H9 (cell line): ENCODE measurements at regions not wholly inside any gene's neighbourhood (a gene's known extent, or its start where the extent isn't known, plus 50 kb on each side); places are given as distances from the start of the nearest gene placed in this dataset.

ENCODE experiments used
- DNase-seq: peaks from one replicate; pipeline ENCODE4 v3.0.0-alpha.2; 2017
- H2AFZ ChIP-seq: one replicate; pipeline ENCODE4 v1.6.1; 2013; ENCODE audit warnings: mild to moderate bottlenecking, low read length, control low read depth, moderate library complexity
- H2AK5ac ChIP-seq: 2 replicates; pipeline ENCODE4 v1.6.1; 2013; ENCODE audit warnings: low read length, control low read depth, mixed read lengths; ENCODE audit not compliant: insufficient read length
- H2BK120ac ChIP-seq: one replicate; pipeline ENCODE4 v1.6.1; 2013; ENCODE audit warnings: low read depth, mild to moderate bottlenecking, low read length, control low read depth, inconsistent platforms; ENCODE audit not compliant: poor library complexity, severe bottlenecking
- H2BK12ac ChIP-seq: 2 replicates; pipeline ENCODE4 v1.6.1; 2013; ENCODE audit warnings: low read length, control low read depth, mixed read lengths, low read depth; ENCODE audit not compliant: insufficient read length
- H2BK15ac ChIP-seq: 2 replicates; pipeline ENCODE4 v1.6.1; 2013; ENCODE audit warnings: low read depth, low read length, control low read depth
- H2BK20ac ChIP-seq: one replicate; pipeline ENCODE4 v1.6.1; 2013; ENCODE audit warnings: low read depth, mild to moderate bottlenecking, low read length, control low read depth, inconsistent platforms; ENCODE audit not compliant: poor library complexity, severe bottlenecking
- H2BK5ac ChIP-seq: 2 replicates; pipeline ENCODE4 v1.6.1; 2013; ENCODE audit warnings: low read length, control low read depth, mixed read lengths; ENCODE audit not compliant: insufficient read length
- H3K14ac ChIP-seq: 2 replicates; pipeline ENCODE4 v1.6.1; 2013; ENCODE audit warnings: low read length, control low read depth; ENCODE audit not compliant: insufficient read depth
- H3K18ac ChIP-seq: 2 replicates; pipeline ENCODE4 v1.6.1; 2013; ENCODE audit warnings: low read depth, mild to moderate bottlenecking, mixed read lengths, low read length, control low read depth; ENCODE audit not compliant: insufficient read length
- H3K23ac ChIP-seq: 2 replicates; pipeline ENCODE4 v1.6.1; 2013; ENCODE audit warnings: low read length, control low read depth, mixed read lengths, low read depth; ENCODE audit not compliant: insufficient read length
- H3K23me2 ChIP-seq: 2 replicates; pipeline ENCODE4 v1.6.1; 2013; ENCODE audit warnings: low read depth, mild to moderate bottlenecking, mixed read lengths, low read length, control low read depth; ENCODE audit not compliant: insufficient read length, poor library complexity, severe bottlenecking
- H3K27ac ChIP-seq: 2 replicates; pipeline ENCODE4 v1.5.1; 2013; ENCODE audit warnings: low read length, control low read depth, mixed read lengths, low read depth; ENCODE audit not compliant: insufficient read length
- H3K27me3 ChIP-seq: 2 replicates; pipeline ENCODE4 v1.6.1; 2013; ENCODE audit warnings: low read length, control low read depth, inconsistent platforms; ENCODE audit not compliant: insufficient read depth
- H3K4ac ChIP-seq: 2 replicates; pipeline ENCODE4 v1.6.1; 2013; ENCODE audit warnings: low read depth, mild to moderate bottlenecking, control low read depth, inconsistent platforms, low read length, moderate library complexity
- H3K4me1 ChIP-seq: 2 replicates; pipeline ENCODE4 v1.6.1; 2013; ENCODE audit warnings: low read length, control low read depth, inconsistent platforms; ENCODE audit not compliant: insufficient read depth
- H3K4me2 ChIP-seq: 2 replicates; pipeline ENCODE4 v1.6.1; 2013; ENCODE audit warnings: low read length, control low read depth, mixed read lengths; ENCODE audit not compliant: insufficient read length, insufficient read depth
- H3K56ac ChIP-seq: 2 replicates; pipeline ENCODE4 v1.6.1; 2013; ENCODE audit warnings: low read depth, mild to moderate bottlenecking, mixed read lengths, low read length, control low read depth; ENCODE audit not compliant: insufficient read length
- H3K79me1 ChIP-seq: 2 replicates; pipeline ENCODE4 v1.6.1; 2013; ENCODE audit warnings: low read depth, mild to moderate bottlenecking, moderate library complexity, low read length, control low read depth, inconsistent platforms; ENCODE audit not compliant: insufficient read depth, poor library complexity, severe bottlenecking
- H3K79me2 ChIP-seq: 2 replicates; pipeline ENCODE4 v1.6.1; 2013; ENCODE audit warnings: low read length, control low read depth, inconsistent platforms; ENCODE audit not compliant: insufficient read depth
- H3K9ac ChIP-seq: 2 replicates; pipeline ENCODE4 v1.6.1; 2013; ENCODE audit warnings: low read length, control low read depth, mixed read lengths; ENCODE audit not compliant: insufficient read length; ENCODE audit errors: extremely low read depth
- H3K9me3 ChIP-seq: one replicate; pipeline ENCODE4 v1.6.1; 2013; ENCODE audit warnings: low read depth, low read length, inconsistent platforms; ENCODE audit not compliant: control insufficient read depth
- H3T11ph ChIP-seq: one replicate; pipeline ENCODE4 v1.6.1; 2013; ENCODE audit warnings: mild to moderate bottlenecking, low read length, control low read depth, inconsistent platforms
- H4K20me1 ChIP-seq: one replicate; pipeline ENCODE4 v1.6.1; 2013; ENCODE audit not compliant: control insufficient read depth, insufficient read length, insufficient read depth
- H4K5ac ChIP-seq: 2 replicates; pipeline ENCODE4 v1.6.1; 2013; ENCODE audit warnings: low read depth, mild to moderate bottlenecking, mixed read lengths, low read length, control low read depth; ENCODE audit not compliant: insufficient read length
- H4K8ac ChIP-seq: replicated peaks from 2 replicates; pipeline ENCODE4 v1.6.1; 2013; ENCODE audit warnings: low read length, control low read depth, mixed read lengths, low read depth; ENCODE audit not compliant: insufficient read length
- H4K91ac ChIP-seq: 2 replicates; pipeline ENCODE4 v1.6.1; 2013; ENCODE audit warnings: low read depth, mild to moderate bottlenecking, moderate library complexity, mixed read lengths, low read length, control low read depth; ENCODE audit not compliant: insufficient read length
- H3K27ac Mint-ChIP-seq, 3 experiments: 2 replicates in 2 of 3; 3 replicates in 1 of 3; pipeline ENCODE4 v1.8.0; 2020 to 2021; ENCODE audit warnings: mixed read lengths in 3 of 3, mild to moderate bottlenecking in 1 of 3, moderate library complexity in 1 of 3
- H3K27me3 Mint-ChIP-seq: 2 replicates; pipeline ENCODE4 v1.8.0; 2021; ENCODE audit warnings: low read depth, mild to moderate bottlenecking, moderate library complexity, mixed read lengths
- H3K36me3 Mint-ChIP-seq, 3 experiments: 2 replicates in 2 of 3; 3 replicates in 1 of 3; pipeline ENCODE4 v1.8.0; 2020 to 2021; ENCODE audit warnings: low read depth in 3 of 3, mixed read lengths in 3 of 3; ENCODE audit not compliant: insufficient read depth in 1 of 3
- H3K4me1 Mint-ChIP-seq, 2 experiments: 2 replicates each; pipeline ENCODE4 v1.8.0; 2020; ENCODE audit warnings: mixed read lengths in 2 of 2
- H3K4me3 Mint-ChIP-seq, 2 experiments: 2 replicates in 1 of 2; 3 replicates in 1 of 2; pipeline ENCODE4 v1.8.0; 2020 to 2021; ENCODE audit warnings: mild to moderate bottlenecking in 2 of 2, mixed read lengths in 2 of 2, moderate library complexity in 1 of 2
- H3K9me3 Mint-ChIP-seq, 2 experiments: 2 replicates in 1 of 2; 3 replicates in 1 of 2; pipeline ENCODE4 v1.8.0; 2020; ENCODE audit warnings: mild to moderate bottlenecking in 2 of 2, mixed read lengths in 2 of 2, moderate library complexity in 1 of 2
- WGBS: extraction: QIAGEN DNeasy Blood & Tissue Kit; methylation state at CpG from one replicate; pipeline ENCODE4 v1.1.7; 2013; ENCODE audit warnings: missing lambda C conversion rate, low lambda C conversion rate, mixed read lengths; ENCODE audit not compliant: insufficient read length; ENCODE audit errors: extremely low coverage; 5-methylcytosine and 5-hydroxymethylcytosine counted together
- TF ChIP-seq, protein P1 (sequence below): fragments of 200-600 bp; sonication (generic); conservative IDR thresholded peaks from 3 replicates; pipeline ENCODE4 v1.8.0; 2021; ENCODE audit warnings: antibody characterized with exemption, mild to moderate bottlenecking

GRCh38 chr16:72645538-72645937 lies 402.4 kb downstream of the ZFHX3 start:
- no peak overlapping the region for H2BK12ac ChIP-seq
- peaks cover 0 to 9% (median 7%) of the 10 kb centered on the region in 3 experiments; a peak in 4 of 7 replicates for H3K36me3 Mint-ChIP-seq
- peaks cover 19 to 24% of the 10 kb centered on the region in 2 experiments for H3K4me1 Mint-ChIP-seq
- no peaks in the 10 kb centered on the region for H3K27me3 ChIP-seq
- H3K9ac ChIP-seq: no peak overlapping the region
- peak overlapping the region; percentile 67 to 82 (median 71); a peak in 6 of 7 replicates for H3K27ac Mint-ChIP-seq
- DNase-seq: no peak
- TF ChIP-seq, protein P1, sequence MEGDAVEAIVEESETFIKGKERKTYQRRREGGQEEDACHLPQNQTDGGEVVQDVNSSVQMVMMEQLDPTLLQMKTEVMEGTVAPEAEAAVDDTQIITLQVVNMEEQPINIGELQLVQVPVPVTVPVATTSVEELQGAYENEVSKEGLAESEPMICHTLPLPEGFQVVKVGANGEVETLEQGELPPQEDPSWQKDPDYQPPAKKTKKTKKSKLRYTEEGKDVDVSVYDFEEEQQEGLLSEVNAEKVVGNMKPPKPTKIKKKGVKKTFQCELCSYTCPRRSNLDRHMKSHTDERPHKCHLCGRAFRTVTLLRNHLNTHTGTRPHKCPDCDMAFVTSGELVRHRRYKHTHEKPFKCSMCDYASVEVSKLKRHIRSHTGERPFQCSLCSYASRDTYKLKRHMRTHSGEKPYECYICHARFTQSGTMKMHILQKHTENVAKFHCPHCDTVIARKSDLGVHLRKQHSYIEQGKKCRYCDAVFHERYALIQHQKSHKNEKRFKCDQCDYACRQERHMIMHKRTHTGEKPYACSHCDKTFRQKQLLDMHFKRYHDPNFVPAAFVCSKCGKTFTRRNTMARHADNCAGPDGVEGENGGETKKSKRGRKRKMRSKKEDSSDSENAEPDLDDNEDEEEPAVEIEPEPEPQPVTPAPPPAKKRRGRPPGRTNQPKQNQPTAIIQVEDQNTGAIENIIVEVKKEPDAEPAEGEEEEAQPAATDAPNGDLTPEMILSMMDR: no peak
- H3K23ac ChIP-seq: no peak overlapping the region
- H3K27me3 Mint-ChIP-seq: no peaks in the 10 kb centered on the region
- no peak overlapping the region for H4K5ac ChIP-seq
- H2AK5ac ChIP-seq: no peak overlapping the region
- no peak overlapping the region for H4K8ac ChIP-seq
- no peak overlapping the region for H3K14ac ChIP-seq
- H3K56ac ChIP-seq: no peak overlapping the region
- WGBS: no CpG with 5 or more reads among the region's 3 CpGs
- H3K27ac ChIP-seq: no peak overlapping the region
- H2BK20ac ChIP-seq: no peak overlapping the region
- H3K4me3 Mint-ChIP-seq: peak overlapping the region in 1 of 2 experiments; percentile 4; a peak in 1 of 5 replicates
- H3K4me2 ChIP-seq: no peak overlapping the region
- H3K4ac ChIP-seq: no peak overlapping the region
- H4K20me1 ChIP-seq: no peaks in the 10 kb centered on the region
- no peaks in the 10 kb centered on the region for H3K79me1 ChIP-seq
- H2BK120ac ChIP-seq: no peak overlapping the region
- no peak overlapping the region for H2BK5ac ChIP-seq
- peaks cover 2 to 8% of the 10 kb centered on the region in 2 experiments; a peak in 3 of 5 replicates for H3K9me3 Mint-ChIP-seq
- H3K9me3 ChIP-seq: no peaks in the 10 kb centered on the region
- no peak overlapping the region for H3K18ac ChIP-seq
- no peak overlapping the region for H4K91ac ChIP-seq
- H2AFZ ChIP-seq: no peak overlapping the region
- no peaks in the 10 kb centered on the region for H3K79me2 ChIP-seq
- no peaks in the 10 kb centered on the region for H3K4me1 ChIP-seq
- no peak overlapping the region for H3T11ph ChIP-seq
- H2BK15ac ChIP-seq: no peak overlapping the region
- no peaks in the 10 kb centered on the region for H3K23me2 ChIP-seq
